H9 (cell line): ENCODE measurements at regions not wholly inside any gene's neighbourhood (a gene's known extent, or its start where the extent isn't known, plus 50 kb on each side); places are given as distances from the start of the nearest gene placed in this dataset.

Experiments used
- DNase-seq: peaks from one replicate; pipeline ENCODE4 v3.0.0-alpha.2; 2017
- H2AFZ ChIP-seq: one replicate; pipeline ENCODE4 v1.6.1; 2013; ENCODE audit warnings: mild to moderate bottlenecking, low read length, control low read depth, moderate library complexity
- H2AK5ac ChIP-seq: 2 replicates; pipeline ENCODE4 v1.6.1; 2013; ENCODE audit warnings: low read length, control low read depth, mixed read lengths; ENCODE audit not compliant: insufficient read length
- H2BK120ac ChIP-seq: one replicate; pipeline ENCODE4 v1.6.1; 2013; ENCODE audit warnings: low read depth, mild to moderate bottlenecking, low read length, control low read depth, inconsistent platforms; ENCODE audit not compliant: poor library complexity, severe bottlenecking
- H2BK12ac ChIP-seq: 2 replicates; pipeline ENCODE4 v1.6.1; 2013; ENCODE audit warnings: low read length, control low read depth, mixed read lengths, low read depth; ENCODE audit not compliant: insufficient read length
- H2BK15ac ChIP-seq: 2 replicates; pipeline ENCODE4 v1.6.1; 2013; ENCODE audit warnings: low read depth, low read length, control low read depth
- H2BK20ac ChIP-seq: one replicate; pipeline ENCODE4 v1.6.1; 2013; ENCODE audit warnings: low read depth, mild to moderate bottlenecking, low read length, control low read depth, inconsistent platforms; ENCODE audit not compliant: poor library complexity, severe bottlenecking
- H2BK5ac ChIP-seq: 2 replicates; pipeline ENCODE4 v1.6.1; 2013; ENCODE audit warnings: low read length, control low read depth, mixed read lengths; ENCODE audit not compliant: insufficient read length
- H3K14ac ChIP-seq: 2 replicates; pipeline ENCODE4 v1.6.1; 2013; ENCODE audit warnings: low read length, control low read depth; ENCODE audit not compliant: insufficient read depth
- H3K18ac ChIP-seq: 2 replicates; pipeline ENCODE4 v1.6.1; 2013; ENCODE audit warnings: low read depth, mild to moderate bottlenecking, mixed read lengths, low read length, control low read depth; ENCODE audit not compliant: insufficient read length
- H3K23ac ChIP-seq: 2 replicates; pipeline ENCODE4 v1.6.1; 2013; ENCODE audit warnings: low read length, control low read depth, mixed read lengths, low read depth; ENCODE audit not compliant: insufficient read length
- H3K23me2 ChIP-seq: 2 replicates; pipeline ENCODE4 v1.6.1; 2013; ENCODE audit warnings: low read depth, mild to moderate bottlenecking, mixed read lengths, low read length, control low read depth; ENCODE audit not compliant: insufficient read length, poor library complexity, severe bottlenecking
- H3K27ac ChIP-seq: 2 replicates; pipeline ENCODE4 v1.5.1; 2013; ENCODE audit warnings: low read length, control low read depth, mixed read lengths, low read depth; ENCODE audit not compliant: insufficient read length
- H3K27me3 ChIP-seq: 2 replicates; pipeline ENCODE4 v1.6.1; 2013; ENCODE audit warnings: low read length, control low read depth, inconsistent platforms; ENCODE audit not compliant: insufficient read depth
- H3K4ac ChIP-seq: 2 replicates; pipeline ENCODE4 v1.6.1; 2013; ENCODE audit warnings: low read depth, mild to moderate bottlenecking, control low read depth, inconsistent platforms, low read length, moderate library complexity
- H3K4me1 ChIP-seq: 2 replicates; pipeline ENCODE4 v1.6.1; 2013; ENCODE audit warnings: low read length, control low read depth, inconsistent platforms; ENCODE audit not compliant: insufficient read depth
- H3K4me2 ChIP-seq: 2 replicates; pipeline ENCODE4 v1.6.1; 2013; ENCODE audit warnings: low read length, control low read depth, mixed read lengths; ENCODE audit not compliant: insufficient read length, insufficient read depth
- H3K56ac ChIP-seq: 2 replicates; pipeline ENCODE4 v1.6.1; 2013; ENCODE audit warnings: low read depth, mild to moderate bottlenecking, mixed read lengths, low read length, control low read depth; ENCODE audit not compliant: insufficient read length
- H3K79me1 ChIP-seq: 2 replicates; pipeline ENCODE4 v1.6.1; 2013; ENCODE audit warnings: low read depth, mild to moderate bottlenecking, moderate library complexity, low read length, control low read depth, inconsistent platforms; ENCODE audit not compliant: insufficient read depth, poor library complexity, severe bottlenecking
- H3K79me2 ChIP-seq: 2 replicates; pipeline ENCODE4 v1.6.1; 2013; ENCODE audit warnings: low read length, control low read depth, inconsistent platforms; ENCODE audit not compliant: insufficient read depth
- H3K9ac ChIP-seq: 2 replicates; pipeline ENCODE4 v1.6.1; 2013; ENCODE audit warnings: low read length, control low read depth, mixed read lengths; ENCODE audit not compliant: insufficient read length; ENCODE audit errors: extremely low read depth
- H3K9me3 ChIP-seq: one replicate; pipeline ENCODE4 v1.6.1; 2013; ENCODE audit warnings: low read depth, low read length, inconsistent platforms; ENCODE audit not compliant: control insufficient read depth
- H3T11ph ChIP-seq: one replicate; pipeline ENCODE4 v1.6.1; 2013; ENCODE audit warnings: mild to moderate bottlenecking, low read length, control low read depth, inconsistent platforms
- H4K20me1 ChIP-seq: one replicate; pipeline ENCODE4 v1.6.1; 2013; ENCODE audit not compliant: control insufficient read depth, insufficient read length, insufficient read depth
- H4K5ac ChIP-seq: 2 replicates; pipeline ENCODE4 v1.6.1; 2013; ENCODE audit warnings: low read depth, mild to moderate bottlenecking, mixed read lengths, low read length, control low read depth; ENCODE audit not compliant: insufficient read length
- H4K8ac ChIP-seq: replicated peaks from 2 replicates; pipeline ENCODE4 v1.6.1; 2013; ENCODE audit warnings: low read length, control low read depth, mixed read lengths, low read depth; ENCODE audit not compliant: insufficient read length
- H4K91ac ChIP-seq: 2 replicates; pipeline ENCODE4 v1.6.1; 2013; ENCODE audit warnings: low read depth, mild to moderate bottlenecking, moderate library complexity, mixed read lengths, low read length, control low read depth; ENCODE audit not compliant: insufficient read length
- H3K27ac Mint-ChIP-seq, 3 experiments: 2 replicates in 2 of 3; 3 replicates in 1 of 3; pipeline ENCODE4 v1.8.0; 2020 to 2021; ENCODE audit warnings: mixed read lengths in 3 of 3, mild to moderate bottlenecking in 1 of 3, moderate library complexity in 1 of 3
- H3K27me3 Mint-ChIP-seq: 2 replicates; pipeline ENCODE4 v1.8.0; 2021; ENCODE audit warnings: low read depth, mild to moderate bottlenecking, moderate library complexity, mixed read lengths
- H3K36me3 Mint-ChIP-seq, 3 experiments: 2 replicates in 2 of 3; 3 replicates in 1 of 3; pipeline ENCODE4 v1.8.0; 2020 to 2021; ENCODE audit warnings: low read depth in 3 of 3, mixed read lengths in 3 of 3; ENCODE audit not compliant: insufficient read depth in 1 of 3
- H3K4me1 Mint-ChIP-seq, 2 experiments: 2 replicates each; pipeline ENCODE4 v1.8.0; 2020; ENCODE audit warnings: mixed read lengths in 2 of 2
- H3K4me3 Mint-ChIP-seq, 2 experiments: 2 replicates in 1 of 2; 3 replicates in 1 of 2; pipeline ENCODE4 v1.8.0; 2020 to 2021; ENCODE audit warnings: mild to moderate bottlenecking in 2 of 2, mixed read lengths in 2 of 2, moderate library complexity in 1 of 2
- H3K9me3 Mint-ChIP-seq, 2 experiments: 2 replicates in 1 of 2; 3 replicates in 1 of 2; pipeline ENCODE4 v1.8.0; 2020; ENCODE audit warnings: mild to moderate bottlenecking in 2 of 2, mixed read lengths in 2 of 2, moderate library complexity in 1 of 2
- WGBS: extraction: QIAGEN DNeasy Blood & Tissue Kit; methylation state at CpG from one replicate; pipeline ENCODE4 v1.1.7; 2013; ENCODE audit warnings: missing lambda C conversion rate, low lambda C conversion rate, mixed read lengths; ENCODE audit not compliant: insufficient read length; ENCODE audit errors: extremely low coverage; 5-methylcytosine and 5-hydroxymethylcytosine counted together
- TF ChIP-seq, protein P1 (sequence below): fragments of 200-600 bp; sonication (generic); conservative IDR thresholded peaks from 3 replicates; pipeline ENCODE4 v1.8.0; 2021; ENCODE audit warnings: antibody characterized with exemption, mild to moderate bottlenecking

DNA sequence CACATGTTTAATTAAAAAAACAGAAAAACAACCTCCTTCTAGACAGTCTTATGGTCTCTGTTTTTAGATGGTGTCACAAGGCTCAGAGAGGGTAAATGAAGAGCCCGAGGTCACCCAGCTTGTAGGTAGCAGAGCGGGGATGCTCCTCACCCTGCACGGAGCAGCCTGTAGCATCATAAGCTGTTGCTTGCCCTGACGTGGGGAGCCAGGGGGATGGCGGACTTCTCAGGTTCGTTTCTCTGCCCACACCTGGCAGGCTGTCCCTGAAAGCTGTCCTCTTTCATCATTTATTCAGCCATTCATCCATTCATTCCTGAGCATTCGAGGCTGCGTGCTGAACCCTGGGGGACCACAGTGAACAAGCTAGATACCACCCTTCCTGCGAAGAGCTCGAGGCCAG, 75.7 kb upstream of the KSR1 start:
- no peak for DNase-seq
- no peak overlapping the region for H3K9ac ChIP-seq
- H3K79me2 ChIP-seq, result no peaks in the 10 kb centered on the region
- no peak overlapping the region for H3K27ac ChIP-seq
- no peak overlapping the region for H4K8ac ChIP-seq
- no peaks in the 10 kb centered on the region for H3K4me1 ChIP-seq
- H3K27me3 Mint-ChIP-seq, result peaks cover 5% of the 10 kb centered on the region
- H3K9me3 ChIP-seq, result no peaks in the 10 kb centered on the region
- H2BK15ac ChIP-seq, result no peak overlapping the region
- no peak overlapping the region for H2BK12ac ChIP-seq
- H3T11ph ChIP-seq, result no peak overlapping the region
- H3K23ac ChIP-seq, result no peak overlapping the region
- H2BK120ac ChIP-seq, result no peak overlapping the region
- no peak overlapping the region; a peak in 1 of 5 replicates for H3K4me3 Mint-ChIP-seq
- no peaks in the 10 kb centered on the region for H3K23me2 ChIP-seq
- H3K14ac ChIP-seq, result no peak overlapping the region
- H4K20me1 ChIP-seq, result no peaks in the 10 kb centered on the region
- no peak overlapping the region for H4K5ac ChIP-seq
- H3K4me2 ChIP-seq, result no peak overlapping the region
- no peaks in the 10 kb centered on the region; a peak in 2 of 7 replicates for H3K36me3 Mint-ChIP-seq
- TF ChIP-seq, protein P1, sequence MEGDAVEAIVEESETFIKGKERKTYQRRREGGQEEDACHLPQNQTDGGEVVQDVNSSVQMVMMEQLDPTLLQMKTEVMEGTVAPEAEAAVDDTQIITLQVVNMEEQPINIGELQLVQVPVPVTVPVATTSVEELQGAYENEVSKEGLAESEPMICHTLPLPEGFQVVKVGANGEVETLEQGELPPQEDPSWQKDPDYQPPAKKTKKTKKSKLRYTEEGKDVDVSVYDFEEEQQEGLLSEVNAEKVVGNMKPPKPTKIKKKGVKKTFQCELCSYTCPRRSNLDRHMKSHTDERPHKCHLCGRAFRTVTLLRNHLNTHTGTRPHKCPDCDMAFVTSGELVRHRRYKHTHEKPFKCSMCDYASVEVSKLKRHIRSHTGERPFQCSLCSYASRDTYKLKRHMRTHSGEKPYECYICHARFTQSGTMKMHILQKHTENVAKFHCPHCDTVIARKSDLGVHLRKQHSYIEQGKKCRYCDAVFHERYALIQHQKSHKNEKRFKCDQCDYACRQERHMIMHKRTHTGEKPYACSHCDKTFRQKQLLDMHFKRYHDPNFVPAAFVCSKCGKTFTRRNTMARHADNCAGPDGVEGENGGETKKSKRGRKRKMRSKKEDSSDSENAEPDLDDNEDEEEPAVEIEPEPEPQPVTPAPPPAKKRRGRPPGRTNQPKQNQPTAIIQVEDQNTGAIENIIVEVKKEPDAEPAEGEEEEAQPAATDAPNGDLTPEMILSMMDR, result no peak
- H3K56ac ChIP-seq, result no peak overlapping the region
- no peaks in the 10 kb centered on the region for H3K27me3 ChIP-seq
- H4K91ac ChIP-seq, result no peak overlapping the region
- no peak overlapping the region for H2AFZ ChIP-seq
- WGBS, result no CpG with 5 or more reads among the region's 10 CpGs
- H3K18ac ChIP-seq, result no peak overlapping the region
- H3K79me1 ChIP-seq, result no peaks in the 10 kb centered on the region
- H3K27ac Mint-ChIP-seq, result no peak overlapping the region
- H3K4ac ChIP-seq, result no peak overlapping the region
- no peak overlapping the region for H2AK5ac ChIP-seq
- H3K9me3 Mint-ChIP-seq, result peaks cover 3 to 7% of the 10 kb centered on the region in 2 experiments; a peak in 4 of 5 replicates
- H2BK5ac ChIP-seq, result no peak overlapping the region
- H3K4me1 Mint-ChIP-seq, result peaks cover 7 to 9% of the 10 kb centered on the region in 2 experiments
- H2BK20ac ChIP-seq, result no peak overlapping the region
